ENCODE measurements at regions not wholly inside any gene's neighbourhood (a gene's known extent, or its start where the extent isn't known, plus 50 kb on each side); places are given as distances from the start of the nearest gene placed in this dataset.

DNA sequence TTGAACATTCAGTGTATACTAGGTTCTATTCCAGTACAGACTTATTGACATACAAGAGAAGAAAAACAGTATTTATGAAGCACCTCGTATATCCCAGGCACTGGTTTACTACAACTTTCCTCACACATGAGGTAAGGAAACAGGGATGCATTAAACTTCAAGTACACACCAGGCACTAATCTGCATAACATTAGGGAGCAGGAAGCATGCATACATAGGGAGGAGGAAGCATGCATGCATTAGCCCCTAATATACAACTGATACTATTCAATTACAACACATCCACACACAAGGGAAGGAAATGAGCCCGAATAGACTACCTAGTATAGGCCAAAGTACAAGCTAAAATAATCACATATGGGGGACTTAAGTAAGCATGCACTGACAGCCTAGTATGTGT, 525.3 kb downstream of the SUCLG1 start:
- TF ChIP-seq, protein P1, sequence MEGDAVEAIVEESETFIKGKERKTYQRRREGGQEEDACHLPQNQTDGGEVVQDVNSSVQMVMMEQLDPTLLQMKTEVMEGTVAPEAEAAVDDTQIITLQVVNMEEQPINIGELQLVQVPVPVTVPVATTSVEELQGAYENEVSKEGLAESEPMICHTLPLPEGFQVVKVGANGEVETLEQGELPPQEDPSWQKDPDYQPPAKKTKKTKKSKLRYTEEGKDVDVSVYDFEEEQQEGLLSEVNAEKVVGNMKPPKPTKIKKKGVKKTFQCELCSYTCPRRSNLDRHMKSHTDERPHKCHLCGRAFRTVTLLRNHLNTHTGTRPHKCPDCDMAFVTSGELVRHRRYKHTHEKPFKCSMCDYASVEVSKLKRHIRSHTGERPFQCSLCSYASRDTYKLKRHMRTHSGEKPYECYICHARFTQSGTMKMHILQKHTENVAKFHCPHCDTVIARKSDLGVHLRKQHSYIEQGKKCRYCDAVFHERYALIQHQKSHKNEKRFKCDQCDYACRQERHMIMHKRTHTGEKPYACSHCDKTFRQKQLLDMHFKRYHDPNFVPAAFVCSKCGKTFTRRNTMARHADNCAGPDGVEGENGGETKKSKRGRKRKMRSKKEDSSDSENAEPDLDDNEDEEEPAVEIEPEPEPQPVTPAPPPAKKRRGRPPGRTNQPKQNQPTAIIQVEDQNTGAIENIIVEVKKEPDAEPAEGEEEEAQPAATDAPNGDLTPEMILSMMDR (IDR thresholded peaks at IDR 0.05; ENCODE audit: low read depth, low read length): no peak
- in situ Hi-C loops (cut with HindIII; ENCODE audit: low sequenced_read_pairs): no loop called here
- no peak overlapping the region for H3K4me3 ChIP-seq (ENCODE audit: low read depth, low read length)
- no peak for DNase-seq (ENCODE audit: low read depth, low spot score)

DNA sequence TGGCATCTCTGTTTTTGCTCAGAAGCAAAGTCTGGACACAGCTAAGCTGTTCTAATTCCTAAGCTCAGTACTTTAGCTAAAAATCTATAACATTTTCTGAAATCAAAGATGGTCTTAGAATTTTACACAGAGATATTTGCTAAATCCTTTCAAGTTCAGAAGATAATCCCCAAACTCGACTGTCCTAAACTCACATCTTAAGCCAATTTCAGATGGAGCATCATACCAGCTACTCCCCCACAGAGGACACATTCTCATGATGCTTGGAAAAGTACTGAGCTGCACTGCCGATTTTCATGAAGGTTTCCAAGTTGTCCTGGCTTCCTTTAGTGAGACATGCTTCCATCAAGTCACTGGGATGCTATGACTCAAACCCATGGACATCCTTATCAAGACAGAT, 535.5 kb downstream of the SUCLG1 start:
- in situ Hi-C loops (cut with HindIII; ENCODE audit: low sequenced_read_pairs): no loop called here
- TF ChIP-seq, protein P1 (IDR thresholded peaks at IDR 0.05; ENCODE audit: low read depth, low read length): no peak

DNA sequence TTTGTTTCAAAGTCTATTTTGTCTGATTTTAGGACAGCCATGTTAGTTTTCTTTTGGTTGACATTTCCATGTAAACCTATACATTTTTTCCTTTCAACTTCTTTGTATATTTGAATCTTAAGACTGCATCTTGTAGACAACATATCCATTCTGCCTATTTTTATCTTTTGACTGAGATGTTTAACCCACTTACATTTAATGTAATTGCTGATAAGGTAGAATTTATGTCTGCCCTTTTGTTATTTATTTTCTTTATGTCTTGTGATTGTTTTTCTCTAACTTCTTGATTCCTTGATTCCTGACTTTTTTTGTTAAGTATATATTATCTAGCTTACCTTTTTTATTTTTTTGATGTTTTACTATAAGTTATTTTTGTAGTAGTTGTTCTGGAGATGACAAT, 542.5 kb downstream of the SUCLG1 start:
- in situ Hi-C loops (cut with HindIII; ENCODE audit: low sequenced_read_pairs): no loop called here
- DNase-seq (ENCODE audit: low read depth, low spot score): no peak
- TF ChIP-seq, protein P1 (IDR thresholded peaks at IDR 0.05; ENCODE audit: low read depth, low read length): no peak
- no peak overlapping the region for H3K4me3 ChIP-seq (ENCODE audit: low read depth, low read length)

More for the DNA sequence above, 535.5 kb downstream of the SUCLG1 start:
- no peak for DNase-seq (ENCODE audit: low read depth, low spot score)
- H3K4me3 ChIP-seq (ENCODE audit: low read depth, low read length): no peak overlapping the region

DNA sequence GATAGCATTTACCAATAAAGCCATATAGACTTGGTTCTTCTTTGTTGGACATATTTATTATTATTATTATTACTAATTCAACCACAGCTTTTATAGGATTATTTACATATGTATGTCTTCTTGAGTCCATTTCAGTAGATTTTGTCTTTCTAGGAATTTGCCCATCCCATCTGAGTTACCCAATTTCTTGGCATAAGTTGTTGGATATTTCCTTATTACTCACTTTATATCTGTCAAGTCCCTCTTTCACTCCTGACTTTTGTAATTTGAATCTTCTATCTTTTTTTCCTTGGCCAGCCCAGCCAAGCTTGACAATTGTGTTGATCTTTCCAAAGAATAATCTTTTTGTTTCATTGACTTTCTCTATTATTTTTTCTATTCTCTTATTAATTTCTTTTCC, 543.7 kb downstream of the SUCLG1 start:
- H3K4me3 ChIP-seq (ENCODE audit: low read depth, low read length): no peak overlapping the region
- TF ChIP-seq, protein P1 (IDR thresholded peaks at IDR 0.05; ENCODE audit: low read depth, low read length): no peak
- in situ Hi-C loops (cut with HindIII; ENCODE audit: low sequenced_read_pairs): no loop called here
- no peak for DNase-seq (ENCODE audit: low read depth, low spot score)

DNA sequence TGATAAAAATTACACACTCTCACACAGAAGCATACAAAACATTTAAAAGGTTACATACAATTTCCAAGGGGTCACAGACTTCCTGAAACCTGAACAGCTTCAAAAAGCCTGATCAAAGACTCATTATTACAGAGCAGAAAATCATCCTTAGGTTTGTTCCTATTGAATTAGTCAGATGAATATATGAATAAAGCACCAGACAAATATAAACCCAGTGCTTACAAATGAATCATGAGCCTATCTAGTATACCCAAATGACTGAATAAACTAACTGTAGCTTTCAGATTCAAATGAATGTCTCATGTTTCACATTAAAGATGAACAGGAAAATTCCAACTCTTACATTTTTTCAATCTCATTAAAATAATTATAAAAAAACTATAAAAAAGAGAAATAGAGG, 550.3 kb downstream of the SUCLG1 start:
- H3K4me3 ChIP-seq (ENCODE audit: low read depth, low read length): no peak overlapping the region
- DNase-seq (ENCODE audit: low read depth, low spot score): no peak
- in situ Hi-C loops (cut with HindIII; ENCODE audit: low sequenced_read_pairs): no loop called here
- TF ChIP-seq, protein P1 (IDR thresholded peaks at IDR 0.05; ENCODE audit: low read depth, low read length): no peak

DNA sequence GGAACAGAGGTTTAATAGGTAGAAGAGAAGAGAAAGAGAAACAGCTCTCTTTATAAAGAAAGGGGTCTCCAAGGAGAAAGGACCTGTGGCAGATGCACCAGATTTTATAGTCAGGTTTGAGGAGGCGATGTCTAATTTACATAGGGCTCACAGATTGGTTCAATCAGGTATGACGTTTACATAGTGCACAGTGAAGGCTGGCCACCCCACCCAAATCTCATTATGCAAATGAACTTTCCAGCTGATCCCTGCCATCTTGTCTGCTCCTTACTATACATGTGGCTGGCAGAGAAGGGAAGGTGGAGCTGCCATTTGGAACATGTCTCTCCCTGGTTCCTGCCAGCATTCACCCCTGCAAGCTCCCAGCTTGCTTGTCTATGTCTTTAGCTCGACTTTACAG, 557.8 kb downstream of the SUCLG1 start:
- H3K4me3 ChIP-seq (ENCODE audit: low read depth, low read length): no peak overlapping the region
- in situ Hi-C loops (cut with HindIII; ENCODE audit: low sequenced_read_pairs): no loop called here
- TF ChIP-seq, protein P1 (IDR thresholded peaks at IDR 0.05; ENCODE audit: low read depth, low read length): no peak
- DNase-seq (ENCODE audit: low read depth, low spot score): no peak

DNA sequence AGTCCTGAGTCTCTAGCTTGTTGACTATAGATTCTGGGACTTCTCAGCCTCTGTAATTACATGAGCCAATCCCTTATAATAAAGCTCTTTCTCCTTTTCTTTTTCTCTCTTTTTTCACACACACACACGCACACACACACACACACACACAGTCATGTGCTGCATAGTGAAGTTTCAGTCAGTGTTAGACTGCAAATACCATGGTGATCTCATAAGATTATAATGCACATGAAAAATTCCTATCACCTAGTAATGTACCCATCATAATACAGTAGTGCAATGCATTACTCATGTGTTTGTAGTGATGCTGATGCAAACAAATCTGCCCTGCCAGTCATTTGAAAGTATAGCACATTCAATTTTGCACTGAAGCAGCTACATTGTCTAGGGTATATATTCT, 558.2 kb downstream of the SUCLG1 start:
- no peak for DNase-seq (ENCODE audit: low read depth, low spot score)
- H3K4me3 ChIP-seq (ENCODE audit: low read depth, low read length): no peak overlapping the region
- in situ Hi-C loops (cut with HindIII; ENCODE audit: low sequenced_read_pairs): no loop called here
- TF ChIP-seq, protein P1 (IDR thresholded peaks at IDR 0.05; ENCODE audit: low read depth, low read length): no peak

Measured in astrocyte of the spinal cord (primary cell).